K562 (cell line): ENCODE measurements at regions not wholly inside any gene's neighbourhood (a gene's known extent, or its start where the extent isn't known, plus 50 kb on each side); places are given as distances from the start of the nearest gene placed in this dataset.
A peak's percentile ranks its signal among the peaks of the same experiment; 100 is the strongest.

Experiments used
- ATAC-seq: fragments of 200-7000 bp; cut with Tn5 transposase; 3 replicates; pipeline ENCODE4 v1.9.1; 2020; ENCODE audit warnings: moderate library complexity
- BruUV-seq: library from RNA; stranded (reverse); fragments of 400-500 nt; replicated peaks from 2 replicates; lab custom pipeline; 2021; lab: Mats Ljungman, UMichigan
- CTCF ChIA-PET: fragments of 300-600 bp; formaldehyde crosslinking; extraction: SDS; loops from one replicate; lab custom pipeline; 2021; ENCODE audit warnings: low intra/inter-chr PET ratio; lab: Yijun Ruan, JAX
- POLR2A ChIA-PET: fragments of 300-600, 350-650 bp; sonication (Branson Sonifier 250); formaldehyde crosslinking; extraction: SDS; loops from one replicate; lab custom pipeline; 2021; ENCODE audit warnings: antibody characterized with exemption, inconsistent platforms; lab: Yijun Ruan, JAX
- DNase-seq, 4 experiments: peaks; one replicate each; pipeline versions ENCODE4 v3.0.0 to v3.0.0-alpha.2; 2011 to 2018; ENCODE audit warnings: low spot score in 3 of 4, mixed read lengths in 3 of 4; ENCODE audit errors: extremely low read depth in 1 of 4
- FAIRE-seq: peaks from 2 replicates; lab custom pipeline; 2011; peaks lifted over from hg19 to GRCh38; lab: Jason Lieb, UNC
- H2AFZ ChIP-seq: 2 replicates; pipeline ENCODE4 v1.6.0; 2011; ENCODE audit warnings: low read depth, low read length, control low read depth, inconsistent platforms
- H3K27ac ChIP-seq: fragments of 200-600 bp; 3 replicates; pipeline ENCODE4 v1.8.0; 2011; ENCODE audit warnings: low read depth, mild to moderate bottlenecking, control low read depth, inconsistent platforms, low read length, moderate library complexity, mixed read lengths; ENCODE audit errors: extremely low read depth
- H3K27me3 ChIP-seq, 2 experiments: fragments of 300-600 bp in 1 of 2; 2 replicates in 1 of 2; 3 replicates in 1 of 2; pipeline versions ENCODE4 v1.6.0 to v1.8.0; 2011; ENCODE audit warnings: inconsistent platforms in 2 of 2, low read length in 2 of 2, mild to moderate bottlenecking in 1 of 2, mixed read lengths in 1 of 2, moderate library complexity in 1 of 2; ENCODE audit not compliant: control insufficient read depth in 2 of 2, insufficient read depth in 2 of 2
- H3K36me3 ChIP-seq: fragments of 300-600 bp; 3 replicates; pipeline ENCODE4 v1.8.0; 2011; ENCODE audit warnings: mild to moderate bottlenecking, low read length, inconsistent platforms; ENCODE audit not compliant: control insufficient read depth, insufficient read depth
- H3K4me1 ChIP-seq, 2 experiments: fragments of 200-600 bp in 1 of 2; replicated peaks in 1 of 2; 2 replicates in 1 of 2; 3 replicates in 1 of 2; pipeline versions ENCODE4 v1.5.1 to v1.8.0; 2011; ENCODE audit warnings: inconsistent platforms in 2 of 2, low read length in 2 of 2, mild to moderate bottlenecking in 1 of 2, mixed read lengths in 1 of 2, moderate library complexity in 1 of 2; ENCODE audit not compliant: control insufficient read depth in 2 of 2, insufficient read depth in 2 of 2
- H3K4me2 ChIP-seq: 2 replicates; pipeline ENCODE4 v1.6.1; 2011; ENCODE audit warnings: low read length, control low read depth, inconsistent platforms, mixed read lengths; ENCODE audit not compliant: insufficient read depth
- H3K4me3 ChIP-seq: fragments of 200-600 bp; sonication (generic), shearing (Covaris generic); 2 replicates; pipeline ENCODE4 v1.5.1; 2016; ENCODE audit warnings: control low read depth, inconsistent platforms
- H3K79me2 ChIP-seq: fragments of 200-600 bp; 3 replicates; pipeline ENCODE4 v1.8.0; 2011; ENCODE audit warnings: low read length, inconsistent platforms; ENCODE audit not compliant: control insufficient read depth, insufficient read depth
- H3K9ac ChIP-seq, 2 experiments: 2 replicates each; pipeline versions ENCODE4 v1.6.0 to v1.6.1; 2011; ENCODE audit warnings: low read depth in 2 of 2, low read length in 2 of 2, control low read depth in 1 of 2, inconsistent platforms in 1 of 2, mild to moderate bottlenecking in 1 of 2, mixed read lengths in 1 of 2; ENCODE audit not compliant: insufficient read depth in 1 of 2
- H3K9me1 ChIP-seq: one replicate; pipeline ENCODE4 v1.6.0; 2011; ENCODE audit warnings: inconsistent platforms, mild to moderate bottlenecking, low read length, moderate library complexity; ENCODE audit not compliant: control insufficient read depth, insufficient read depth
- H3K9me3 ChIP-seq: replicated peaks from 2 replicates; pipeline ENCODE4 v1.5.1; 2011; ENCODE audit warnings: low read depth, low read length, inconsistent platforms; ENCODE audit not compliant: control insufficient read depth, insufficient read depth
- H4K20me1 ChIP-seq: replicated peaks from 2 replicates; pipeline ENCODE4 v1.6.1; 2011; ENCODE audit warnings: low read length, inconsistent platforms, mixed read lengths; ENCODE audit not compliant: control insufficient read depth, insufficient read depth
- MLX ChIP-seq, 2 experiments: fragments of 450-650 bp in 1 of 2; sonication (generic) in 1 of 2; formaldehyde crosslinking; conservative IDR thresholded peaks; 2 replicates each; pipeline versions ENCODE4 v1.4.0 to v1.8.1; 2020 to 2022; ENCODE audit warnings: mild to moderate bottlenecking in 1 of 2, missing genetic modification reagents in 1 of 2
- RBM25 ChIP-seq: fragments of 200-400 bp; formaldehyde crosslinking; IDR thresholded peaks from 2 replicates; pipeline ENCODE4 v1.6.1; 2018; ENCODE audit warnings: low read length, low read depth, moderate library complexity; ENCODE audit not compliant: severe bottlenecking
- ZFX ChIP-seq: sonication (generic); formaldehyde crosslinking; IDR thresholded peaks from 2 replicates; pipeline ENCODE4 v1.8.0; 2022; ENCODE audit warnings: mild to moderate bottlenecking, missing genetic modification reagents, moderate library complexity
- WGBS: fragments of 100-300 bp; shearing (Covaris generic); methylation state at CpG from one replicate; pipeline ENCODE4 v1.1.6; 2016; ENCODE audit warnings: low coverage, mixed read lengths; ENCODE audit not compliant: insufficient coverage; ENCODE audit errors: missing lambda C conversion rate; 5-methylcytosine and 5-hydroxymethylcytosine counted together
- in situ Hi-C: fragments of 300-500 bp; cut with MboI; formaldehyde crosslinking; loops from 4 replicates; pipeline ENCODE4 v1.15.0; 2018; ENCODE audit warnings: inconsistent platforms, mixed read lengths
- intact Hi-C: fragments of 100-400 bp; cut with micrococcal nuclease; formaldehyde crosslinking; loops from 2 replicates; pipeline ENCODE4 v1.14.2; 2022

GRCh38 chr1:104072915-104073371 lies 323.2 kb downstream of the AMY1C start (continued):
- TF ChIP-seq MLX (CRISPR knock-in tag; conservative IDR thresholded peaks at IDR 0.05): no peak
- TF ChIP-seq, all 486 proteins: peak for 5

- no peak for DNase-seq
- H3K9me1 ChIP-seq: no peaks in the 10 kb centered on the region
- H3K4me1 ChIP-seq: no peaks in the 10 kb centered on the region
- peak; percentile 62 for TF ChIP-seq ZFX (CRISPR knock-in tag)
- no peak for TF ChIP-seq RBM25
- no peak for ATAC-seq
- 0% methylated on average over 19 of the region's 19 CpGs for WGBS
- no TSS peak for BruUV-seq
- no peaks in the 10 kb centered on the region for H3K27me3 ChIP-seq
- H3K36me3 ChIP-seq: no peaks in the 10 kb centered on the region
- H3K9me3 ChIP-seq: no peaks in the 10 kb centered on the region
- H2AFZ ChIP-seq: no peak overlapping the region
- POLR2A ChIA-PET: no interaction called here
- H4K20me1 ChIP-seq: no peaks in the 10 kb centered on the region
- FAIRE-seq: no peak
- intact Hi-C loops: no loop called here
- no peaks in the 10 kb centered on the region for H3K79me2 ChIP-seq
- no peak overlapping the region for H3K9ac ChIP-seq
- no peak overlapping the region; the same call in 1 of the 2 replicates for H3K4me2 ChIP-seq
- CTCF ChIA-PET: no interaction called here
- peak overlapping the region; percentile 1; the same call in 1 of the 2 replicates for H3K4me3 ChIP-seq
- H3K27ac ChIP-seq: no peak overlapping the region
- in situ Hi-C loops: no loop called here
Measured at GRCh38 chr1:104073463-104073902, 323.8 kb downstream of the AMY1C start.
